Dermis blood vessel endothelial cell (primary cell): ENCODE measurements at regions not wholly inside any gene's neighbourhood (a gene's known extent, or its start where the extent isn't known, plus 50 kb on each side); places are given as distances from the start of the nearest gene placed in this dataset.
A peak's percentile ranks its signal among the peaks of the same experiment; 100 is the strongest.

Source experiments
- DNase-seq: peaks from one replicate; pipeline ENCODE4 v3.0.0; 2010

GRCh38 chr11:69365558-69365957, 71.6 kb downstream of the MYEOV start:
- DNase-seq: no peak

- DNase-seq: no peak
These were observed 72.6 kb downstream of the MYEOV start for GRCh38 chr11:69366591-69366990.

GRCh38 chr11:69367211-69367964, 73.4 kb downstream of the MYEOV start:
- DNase-seq: peak; percentile 58

- no peak for DNase-seq
These were observed 74.3 kb downstream of the MYEOV start for GRCh38 chr11:69368119-69368880.

- DNase-seq: no peak
These were observed 75.4 kb downstream of the MYEOV start for GRCh38 chr11:69369210-69369825.

- no peak for DNase-seq
These were observed 76.0 kb downstream of the MYEOV start for GRCh38 chr11:69369945-69370344.

- DNase-seq: no peak
These were observed 77.2 kb downstream of the MYEOV start for GRCh38 chr11:69370984-69371709.

GRCh38 chr11:69371731-69372588, 78.0 kb downstream of the MYEOV start:
- no peak for DNase-seq

GRCh38 chr11:69372589-69373250, 78.8 kb downstream of the MYEOV start:
- DNase-seq: no peak

GRCh38 chr11:69373251-69373635, 79.3 kb downstream of the MYEOV start:
- DNase-seq: no peak

GRCh38 chr11:69374110-69374945, 80.4 kb downstream of the MYEOV start:
- peak; percentile 21 for DNase-seq

GRCh38 chr11:69374946-69375310, 81.0 kb downstream of the MYEOV start:
- DNase-seq: no peak

- DNase-seq: no peak
These were observed 81.6 kb downstream of the MYEOV start for GRCh38 chr11:69375316-69376154.

GRCh38 chr11:69376155-69377028, 82.4 kb downstream of the MYEOV start:
- no peak for DNase-seq

GRCh38 chr11:69377029-69377952, 83.3 kb downstream of the MYEOV start:
- DNase-seq: no peak

GRCh38 chr11:69377953-69378302, 84.0 kb downstream of the MYEOV start:
- no peak for DNase-seq

- DNase-seq: no peak
These were observed 84.6 kb downstream of the MYEOV start for GRCh38 chr11:69378303-69379141.
